GM12872 (cell line): ENCODE measurements at regions not wholly inside any gene's neighbourhood (a gene's known extent, or its start where the extent isn't known, plus 50 kb on each side); places are given as distances from the start of the nearest gene placed in this dataset.

Source experiments
- CTCF ChIP-seq: IDR thresholded peaks from 3 replicates; pipeline ENCODE4 v1.5.1; 2011; ENCODE audit warnings: low read depth, mild to moderate bottlenecking, low read length, moderate library complexity; ENCODE audit not compliant: insufficient read depth

- no peak for TF ChIP-seq CTCF
These were observed 205.9 kb upstream of the IL12B start for GRCh38 chr5:159536166-159536565.

DNA sequence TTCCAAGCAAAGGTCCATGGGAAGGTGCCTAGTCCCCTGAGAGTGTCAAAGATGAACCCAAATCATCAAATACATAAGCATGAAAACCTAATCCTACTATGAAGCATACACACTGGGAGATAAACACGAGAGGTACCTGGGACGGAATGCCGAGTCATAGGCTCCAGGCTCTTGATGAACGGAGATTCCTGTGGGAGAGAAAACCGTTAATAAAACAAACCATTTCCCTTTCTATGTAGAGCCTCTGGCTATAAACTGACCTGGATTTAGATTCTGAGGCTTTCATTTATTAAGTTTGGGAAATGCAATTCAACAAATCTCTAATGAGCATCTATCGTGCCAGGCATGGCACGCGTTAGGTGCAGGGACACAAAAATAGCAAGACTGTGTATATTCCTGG, 206.4 kb upstream of the IL12B start:
- TF ChIP-seq CTCF = no peak

- no peak for TF ChIP-seq CTCF
These were observed 209.4 kb upstream of the IL12B start for GRCh38 chr5:159539678-159540077.

- TF ChIP-seq CTCF = no peak
These were observed 213.0 kb upstream of the IL12B start for GRCh38 chr5:159543326-159543725.

DNA sequence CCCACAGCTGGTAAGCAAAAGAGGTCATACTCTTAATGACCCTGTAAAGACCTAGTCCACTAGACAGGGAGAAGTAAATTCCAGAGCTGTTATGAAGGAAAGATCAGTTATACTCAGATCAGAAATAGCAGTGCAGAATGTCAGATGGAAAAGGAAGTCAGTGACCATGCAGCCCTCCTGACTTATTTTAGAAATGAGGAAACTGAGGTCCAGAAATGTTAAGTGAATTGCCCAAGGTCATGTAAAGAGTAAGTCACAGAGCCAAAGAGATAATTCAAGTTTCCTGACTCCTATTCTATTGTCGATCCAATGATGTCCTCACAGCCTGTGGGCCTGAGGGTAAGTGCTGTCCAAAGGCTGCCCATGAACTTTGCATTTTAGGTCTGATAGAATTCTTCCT, 214.9 kb upstream of the IL12B start:
- no peak for TF ChIP-seq CTCF

- no peak for TF ChIP-seq CTCF
These were observed 217.3 kb upstream of the IL12B start for GRCh38 chr5:159547466-159548195.

- TF ChIP-seq CTCF = no peak
These were observed 218.2 kb upstream of the IL12B start for GRCh38 chr5:159548517-159548916.
